Frontal cortex (tissue), 3 donors: ENCODE measurements at regions not wholly inside any gene's neighbourhood (a gene's known extent, or its start where the extent isn't known, plus 50 kb on each side); places are given as distances from the start of the nearest gene placed in this dataset.
A peak's percentile ranks its signal among the peaks of the same experiment; 100 is the strongest.
"Not testable (repeated sequence)": the region's sequence is repeated elsewhere in the genome, so short reads cannot be mapped to it uniquely, and the experiment has no call there.

Source experiments
- DNase-seq, 2 donors: peaks; one replicate each; pipeline ENCODE4 v3.0.0; 2012; ENCODE audit warnings: low spot score in 2 of 2
- FAIRE-seq: peaks from 2 replicates; lab custom pipeline; 2012; peaks lifted over from hg19 to GRCh38; lab: Jason Lieb, UNC
- donor health status: control.
- donor health status: control.
- donor health status: control.

DNA sequence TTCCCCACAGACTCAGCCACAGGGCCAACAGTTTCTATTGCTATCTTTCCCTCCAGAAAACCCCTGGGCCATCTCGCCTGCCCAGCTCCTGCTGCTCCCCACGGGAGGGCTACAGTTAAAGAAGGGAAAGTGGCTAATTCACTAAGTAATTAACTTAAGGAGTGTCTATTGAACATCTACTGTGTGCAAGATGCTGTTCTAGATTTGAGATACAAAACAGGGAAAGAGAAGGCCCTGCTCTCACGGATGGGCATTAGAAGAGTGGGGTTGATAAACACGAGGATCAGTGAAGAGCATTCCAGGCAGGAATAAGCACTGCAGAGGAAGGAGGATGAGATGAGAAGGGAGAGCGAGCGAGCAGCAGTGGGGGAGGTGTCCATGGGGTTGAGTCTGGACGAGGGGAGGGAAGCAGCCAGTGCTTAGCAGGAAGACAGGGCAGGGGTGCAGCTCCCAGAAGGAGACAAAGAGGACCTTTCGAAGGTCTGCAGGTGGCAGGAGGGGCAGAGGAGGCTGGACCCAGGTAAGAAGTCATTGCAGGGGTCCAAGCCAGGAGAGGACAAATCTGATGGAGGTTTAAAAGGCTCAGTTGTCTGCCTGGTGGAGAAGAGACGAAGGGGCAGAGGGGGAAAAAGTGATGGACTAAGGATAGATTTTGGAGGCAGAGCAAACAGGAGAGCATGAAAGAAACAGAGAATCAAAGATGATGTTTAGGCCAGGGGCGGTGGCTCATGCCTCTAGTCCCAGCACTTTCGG, 64.7 kb downstream of the KLF15 start:
- no peak for DNase-seq
- no peak for FAIRE-seq

DNA sequence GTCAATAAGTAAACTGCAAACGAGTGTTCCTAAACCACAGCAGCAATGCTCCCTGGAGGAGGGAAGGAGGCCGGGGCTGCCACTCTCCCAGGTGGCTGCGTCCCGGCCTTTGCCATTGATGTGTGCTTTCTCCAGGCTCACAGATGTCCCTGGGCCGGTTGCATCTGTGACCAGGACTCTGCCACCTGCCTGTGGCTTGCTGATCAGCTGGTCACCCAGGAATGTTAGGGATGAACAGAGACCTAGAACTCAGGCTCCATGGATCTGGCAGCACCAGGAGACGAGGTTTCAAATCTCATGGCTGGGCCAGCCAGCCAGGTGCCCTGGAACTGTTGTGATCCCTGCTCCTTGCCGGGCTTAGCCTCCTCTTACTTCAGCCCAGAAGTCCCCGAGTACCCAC, 65.7 kb downstream of the KLF15 start:
- DNase-seq (no peak), FAIRE-seq (no peak)

DNA sequence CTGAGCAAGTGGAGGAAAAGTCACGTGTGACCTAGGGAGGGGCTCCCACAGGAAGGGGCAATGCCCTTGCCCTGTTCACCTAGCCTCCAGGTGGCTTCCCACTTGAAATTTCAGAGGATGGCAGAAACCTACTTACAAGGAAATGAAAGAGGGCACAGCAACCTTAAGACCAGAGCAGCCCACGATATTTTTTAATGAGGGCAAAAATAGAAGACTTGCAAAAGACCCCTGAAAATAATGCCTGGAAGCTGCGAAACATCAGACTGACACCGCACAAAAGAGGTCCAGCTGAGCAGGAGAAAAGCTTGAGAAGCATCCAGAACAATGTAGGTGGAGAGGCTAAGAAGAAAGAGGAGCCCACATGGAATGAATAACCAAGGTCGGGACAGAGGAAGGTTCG, 66.1 kb downstream of the KLF15 start:
- no peak for DNase-seq
- no peak for FAIRE-seq

DNA sequence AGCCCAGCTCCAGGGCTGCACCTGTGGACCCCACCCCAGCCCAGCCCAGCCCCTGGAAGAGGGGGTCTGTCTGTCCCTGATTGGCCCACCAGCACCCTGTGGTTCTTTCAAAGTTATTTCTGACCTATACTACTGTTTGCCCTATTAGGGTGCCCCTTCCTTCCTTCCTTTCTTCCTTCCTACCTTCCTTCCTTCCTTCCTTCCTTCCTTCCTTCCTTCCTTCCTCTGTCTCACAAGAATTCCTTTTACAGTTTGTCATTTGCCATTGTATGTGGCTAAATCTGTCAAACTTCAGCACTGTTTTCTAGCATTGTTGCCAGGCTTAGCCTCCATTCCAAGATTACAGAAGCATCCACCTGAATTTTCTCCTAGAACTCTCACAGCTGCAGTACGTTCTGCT, 66.9 kb downstream of the KLF15 start:
- DNase-seq (no peak), FAIRE-seq (no peak)

DNA sequence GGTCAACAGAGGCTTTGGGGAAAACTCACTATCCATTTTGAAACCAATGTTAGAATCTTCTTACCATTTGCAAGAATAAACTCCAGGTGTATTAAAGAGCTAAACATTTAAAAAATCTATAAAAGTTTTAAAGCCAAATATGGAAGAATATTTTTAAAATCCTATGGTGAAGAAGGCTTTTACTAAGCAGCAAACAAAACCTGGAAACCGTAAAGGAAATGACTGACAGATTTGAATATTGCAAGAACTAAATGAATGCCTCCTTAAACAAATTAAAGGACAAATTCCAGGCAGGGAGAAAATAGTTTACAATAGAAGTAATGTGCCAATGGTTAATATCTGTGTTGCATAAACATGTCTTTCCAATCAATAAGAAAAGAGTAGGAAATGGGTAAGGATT, 68.1 kb downstream of the KLF15 start:
- no peak for DNase-seq
- no peak for FAIRE-seq

DNA sequence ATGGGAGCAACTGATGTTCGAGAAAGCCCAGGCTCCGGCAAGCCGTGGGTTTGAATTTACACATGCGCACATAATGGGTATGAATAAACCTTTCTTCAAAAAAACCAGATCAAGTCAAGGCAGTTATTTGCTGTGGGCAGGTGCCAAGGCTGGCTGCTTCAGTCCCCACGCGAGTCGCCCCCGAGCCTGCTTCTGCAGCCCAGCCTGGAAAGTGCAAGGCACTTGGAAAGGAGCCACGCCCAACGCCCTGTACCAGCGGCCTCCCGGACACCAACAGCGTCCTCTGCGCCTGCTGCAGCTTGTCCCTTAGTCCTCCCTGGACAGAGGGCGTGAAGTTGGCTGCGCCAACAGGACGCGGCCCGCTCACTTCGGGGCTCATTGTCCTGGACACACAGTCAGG, 68.9 kb downstream of the KLF15 start:
- no peak for DNase-seq
- no peak for FAIRE-seq

DNA sequence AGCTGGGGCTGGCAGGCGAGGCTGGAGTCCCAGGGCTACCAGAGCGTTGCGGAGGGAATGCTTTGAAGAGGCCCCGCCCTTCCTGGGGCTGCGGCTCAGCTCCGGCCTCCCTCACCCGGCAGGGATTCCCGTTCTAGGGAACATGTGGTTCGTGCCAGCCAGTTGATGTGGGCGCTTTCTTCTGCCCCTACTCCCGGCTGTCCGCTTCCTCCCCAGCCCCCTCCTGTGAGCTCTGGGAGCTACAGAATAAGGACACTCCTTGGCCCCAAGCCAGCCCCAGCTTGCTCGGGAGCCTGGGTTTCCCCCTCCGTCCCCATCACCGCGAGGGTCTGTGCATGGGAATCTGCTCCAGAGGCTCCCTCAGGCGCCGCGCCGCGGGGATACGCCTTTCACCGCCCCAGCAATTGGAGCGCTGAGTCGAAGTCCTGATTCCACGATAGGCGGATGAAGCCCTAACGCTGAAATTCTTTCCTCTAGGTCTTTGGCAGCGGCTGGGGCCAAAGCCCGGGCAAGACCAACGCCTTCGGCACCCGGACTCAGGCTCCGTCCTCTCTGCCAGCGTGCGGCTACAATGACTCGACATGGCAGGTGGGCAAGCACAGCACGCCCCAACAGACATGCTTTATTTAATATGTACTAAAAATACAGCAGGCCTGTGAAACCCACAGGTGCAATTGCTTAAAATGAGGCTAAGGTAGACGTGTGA, 69.5 kb downstream of the KLF15 start:
- FAIRE-seq: no peak

DNA sequence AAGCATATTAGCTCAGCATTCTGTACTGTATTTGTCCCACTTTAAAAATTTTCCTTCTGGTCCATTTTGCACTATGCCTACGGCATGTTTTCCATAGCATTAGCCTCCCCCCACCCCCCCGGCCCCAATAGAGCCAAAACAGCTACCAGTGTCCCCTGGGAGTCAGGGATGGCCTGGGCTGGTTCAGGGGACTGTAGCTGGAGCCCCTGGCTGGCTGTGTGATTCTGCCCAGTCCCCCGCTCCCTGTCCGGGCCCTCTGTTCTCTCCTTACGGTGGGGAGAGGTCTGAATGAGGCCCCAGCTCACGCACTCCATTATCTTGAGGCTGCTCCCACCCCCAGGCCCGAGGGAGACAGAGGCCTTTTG, 70.1 kb downstream of the KLF15 start:
- no peak for FAIRE-seq

More for the DNA sequence above, 69.5 kb downstream of the KLF15 start:
- peak in 1 of 2 donors; percentile 66 for DNase-seq

DNA sequence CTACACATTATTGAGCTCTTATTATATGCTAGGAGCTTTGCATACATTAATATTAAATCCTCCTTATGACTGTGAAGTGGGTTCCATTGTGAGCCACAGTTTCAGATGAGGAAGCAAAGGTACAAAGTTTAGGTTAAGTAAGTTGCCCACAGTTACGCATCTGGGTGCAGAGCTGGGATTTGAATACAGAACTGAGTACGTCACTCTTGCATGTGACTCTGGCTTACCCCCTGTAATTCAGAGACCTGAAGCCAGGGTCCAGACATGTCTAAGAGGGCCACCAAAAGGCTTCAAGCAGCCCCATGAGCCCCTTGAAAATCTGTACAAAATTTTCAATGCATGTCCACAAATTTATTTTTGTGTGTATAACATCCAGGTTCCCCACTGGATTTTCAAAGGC, 71.8 kb downstream of the KLF15 start:
- FAIRE-seq: no peak

More for the DNA sequence above, 70.1 kb downstream of the KLF15 start:
- DNase-seq: no peak

DNA sequence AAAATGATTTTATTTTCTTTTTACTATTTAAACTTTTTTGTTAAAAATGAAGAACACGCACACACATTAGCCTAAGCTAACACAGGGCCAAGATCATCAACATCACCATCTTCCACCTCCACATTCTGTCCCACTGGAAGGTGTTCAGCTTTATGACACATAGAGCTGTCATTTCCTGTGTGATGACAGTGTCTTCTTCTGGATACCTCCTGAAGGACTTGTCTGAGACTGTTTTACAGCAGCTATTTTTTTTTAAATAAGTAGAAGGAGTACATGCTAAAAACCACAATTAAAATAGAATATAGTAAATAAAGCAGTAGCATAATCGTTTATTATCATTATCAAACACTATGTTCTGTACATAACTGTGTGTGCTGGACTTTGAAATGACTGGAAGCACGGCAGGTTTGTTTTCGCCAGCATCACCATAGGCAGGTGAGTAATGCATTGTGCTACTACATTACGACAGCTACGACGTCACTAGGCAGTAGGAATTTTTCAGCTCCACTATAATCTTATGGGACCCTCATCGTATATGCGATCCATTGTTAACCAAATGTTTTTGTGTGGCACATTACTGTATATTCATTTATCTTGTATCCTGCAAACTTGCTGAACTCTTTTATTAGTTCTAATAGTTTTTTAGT, 72.8 kb downstream of the KLF15 start:
- DNase-seq (no peak), FAIRE-seq (no peak)

More for the DNA sequence above, 71.8 kb downstream of the KLF15 start:
- no peak for DNase-seq

DNA sequence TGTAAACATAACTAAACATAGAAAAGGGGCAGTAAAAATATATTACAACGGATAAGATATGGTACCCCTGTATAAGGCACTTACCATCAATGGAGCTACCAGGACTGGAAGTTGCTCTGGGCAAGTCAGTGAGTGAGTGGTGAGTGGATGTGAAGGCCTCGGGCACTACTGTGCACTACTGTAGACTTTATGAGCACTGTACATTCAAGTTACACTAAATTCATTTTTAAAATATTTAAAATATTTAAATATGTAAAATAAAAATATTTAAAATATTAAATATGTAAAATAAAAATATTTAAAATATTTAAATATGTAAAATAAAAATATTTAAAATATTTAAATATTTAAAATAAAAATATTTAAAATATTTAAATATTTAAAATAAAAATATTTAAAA, 73.6 kb downstream of the KLF15 start:
- DNase-seq, FAIRE-seq: not testable (repeated sequence)

DNA sequence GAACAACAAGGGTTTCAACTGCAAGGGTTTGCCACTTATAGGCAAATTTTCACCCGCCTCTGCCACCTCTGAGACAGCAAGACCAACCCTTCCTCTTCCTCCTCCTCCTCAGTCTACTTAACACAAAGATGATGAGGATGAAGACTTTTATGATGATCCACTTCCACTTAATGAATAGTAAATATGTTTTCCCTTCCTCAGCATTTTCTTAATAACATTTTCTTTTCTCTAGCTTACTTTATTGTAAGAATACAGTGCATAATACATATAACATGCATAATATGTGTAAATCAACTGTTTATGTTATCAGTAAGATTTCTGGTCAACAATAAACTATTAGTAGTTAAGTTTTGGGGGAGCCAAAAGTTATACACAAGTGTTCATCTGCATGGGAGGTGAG, 77.4 kb downstream of the KLF15 start:
- DNase-seq (no peak), FAIRE-seq (no peak)

DNA sequence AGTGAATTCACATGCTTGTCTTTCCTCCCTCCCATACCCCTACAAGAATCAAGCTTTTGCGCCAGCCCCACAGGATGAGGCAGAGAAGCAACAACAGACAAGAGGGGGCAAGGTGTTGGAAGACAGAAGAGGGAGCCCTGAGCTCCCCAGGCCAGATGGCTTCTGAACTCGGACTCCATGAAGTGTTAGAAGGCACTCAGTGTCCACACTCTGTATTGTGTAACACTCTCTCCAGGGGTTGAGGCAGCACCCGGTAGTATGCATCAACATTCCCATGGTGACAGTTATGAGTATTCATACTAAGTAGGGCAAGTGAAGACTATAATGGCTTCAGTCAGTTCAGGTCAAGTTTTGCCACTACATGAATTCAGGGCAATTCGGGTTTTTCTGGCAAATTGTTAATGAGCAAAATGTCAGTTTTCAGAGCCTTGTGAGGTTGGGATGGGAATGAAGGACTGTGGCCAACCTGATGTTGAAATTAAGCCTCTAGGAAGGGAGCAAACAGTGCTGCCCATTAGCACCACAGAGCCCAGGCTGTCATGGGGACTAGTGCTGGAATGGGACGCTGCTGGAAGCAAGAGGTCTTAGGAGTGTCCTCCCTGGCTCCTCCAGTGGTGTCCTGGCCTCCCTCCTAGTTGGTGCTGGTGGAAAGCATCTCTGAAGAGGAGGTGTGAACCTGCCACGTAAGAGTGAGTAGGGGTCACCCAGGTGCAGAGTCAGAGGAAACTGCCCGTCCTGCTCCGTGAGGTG, 79.4 kb downstream of the KLF15 start:
- DNase-seq: no peak
- FAIRE-seq: no peak

DNA sequence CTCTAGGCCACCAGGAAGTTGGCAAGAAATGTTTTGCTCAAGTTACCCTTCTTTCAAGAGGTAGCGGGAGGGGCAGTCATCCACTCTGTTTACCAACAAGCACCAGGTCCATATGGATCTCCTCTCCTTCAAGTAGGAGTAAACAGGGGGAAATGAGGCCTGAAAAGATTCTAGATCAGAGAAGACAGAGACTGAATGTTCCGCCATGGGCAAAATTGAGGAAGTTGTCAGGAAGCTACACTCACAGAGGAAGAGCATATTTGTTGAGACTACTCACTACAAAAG, 81.6 kb downstream of the KLF15 start:
- no peak for DNase-seq
- no peak for FAIRE-seq

DNA sequence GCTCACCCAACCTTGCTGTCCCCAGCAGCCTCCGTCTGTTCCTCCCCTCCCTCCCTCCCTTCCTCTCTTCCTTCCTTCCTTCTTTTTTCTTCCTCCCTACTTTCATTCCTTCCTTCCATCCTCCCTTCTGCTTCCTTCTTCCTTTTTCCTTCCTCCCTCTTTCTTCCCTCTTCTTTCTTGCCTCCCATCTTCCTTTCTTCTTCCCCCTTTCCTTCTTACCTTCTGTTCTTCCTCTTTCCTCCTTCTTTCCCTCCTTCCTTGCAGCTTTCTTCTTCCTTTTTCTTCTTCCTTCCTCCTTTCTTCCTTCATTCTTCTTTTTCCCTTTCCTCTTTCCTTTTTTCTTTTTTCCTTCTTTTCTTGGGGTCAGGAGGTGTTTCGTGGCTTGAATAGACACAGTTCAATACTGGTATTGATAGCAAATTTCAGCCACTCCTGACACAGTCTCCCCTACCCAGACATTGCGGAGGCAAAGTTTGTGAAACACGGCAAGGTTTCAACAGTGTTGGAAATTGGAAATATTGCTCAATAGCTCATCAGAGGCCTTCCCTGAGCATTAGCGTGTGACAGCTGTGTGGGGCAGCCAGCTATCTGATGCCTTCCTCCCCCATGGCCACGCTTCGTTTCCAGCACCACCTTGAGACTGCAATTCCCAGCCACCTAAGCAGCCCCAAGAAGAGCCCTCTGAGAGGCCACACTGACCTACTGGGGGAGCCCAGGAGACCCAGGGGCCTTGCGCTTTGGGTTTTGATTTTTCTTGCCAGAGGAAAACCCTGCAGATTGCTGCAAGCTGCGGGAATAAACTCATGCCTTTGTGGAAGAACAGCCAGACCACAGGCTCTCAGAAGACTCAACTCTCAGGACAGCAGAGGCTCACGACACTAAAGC, 82.2 kb downstream of the KLF15 start:
- DNase-seq (no peak), FAIRE-seq (no peak)

DNA sequence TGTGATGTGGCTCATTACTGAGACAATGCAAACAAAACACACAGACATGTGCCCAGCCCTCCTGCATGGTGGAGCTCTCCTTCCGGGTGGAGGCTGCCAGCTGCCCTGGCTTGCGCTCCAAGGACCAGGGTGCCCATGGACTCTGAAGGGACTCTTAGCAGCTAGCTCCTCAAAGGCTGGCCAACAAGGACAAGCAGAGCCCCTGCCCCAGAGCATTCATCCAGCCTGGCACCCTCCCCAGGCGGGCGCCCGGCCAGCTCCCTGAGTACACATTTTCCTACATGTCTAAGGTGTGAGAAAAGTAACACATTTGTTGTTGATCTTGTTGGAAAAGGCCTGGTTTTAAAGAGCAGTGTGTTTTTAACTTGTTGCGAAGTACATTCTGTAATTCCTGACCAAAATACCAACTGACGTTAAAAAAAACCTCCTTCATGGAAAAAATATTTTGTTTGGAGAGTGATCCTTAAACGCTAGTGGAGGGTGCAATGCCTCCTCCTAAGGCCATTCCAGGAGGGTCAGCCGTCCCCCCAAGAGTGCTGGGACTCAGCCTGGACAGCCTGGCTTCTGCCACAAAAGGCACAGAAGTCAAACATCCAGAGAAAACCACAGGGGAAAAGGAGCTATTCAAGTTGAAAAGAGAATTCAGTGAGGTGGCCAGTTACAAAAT, 86.9 kb downstream of the KLF15 start:
- peak; percentile 50 for DNase-seq
- no peak for FAIRE-seq

DNA sequence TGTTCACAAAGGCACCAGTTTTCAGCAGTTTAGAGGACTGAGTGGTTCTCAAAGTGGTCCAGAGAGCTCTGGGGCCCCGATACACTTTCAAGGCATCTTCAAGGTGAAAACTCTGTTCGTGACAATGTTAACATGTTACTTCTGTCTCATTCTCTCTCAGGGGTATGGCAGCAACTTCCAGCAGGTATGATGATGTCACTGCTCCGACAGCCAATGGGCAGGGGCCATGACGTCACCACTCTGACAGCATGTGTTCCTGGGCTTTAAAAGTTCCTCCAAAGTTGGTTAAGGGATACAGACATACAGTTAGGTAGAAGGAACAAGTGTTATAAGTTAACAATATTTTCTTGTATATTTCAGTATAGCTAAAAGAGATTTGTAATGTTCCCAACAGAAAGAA, 87.9 kb downstream of the KLF15 start:
- FAIRE-seq (no peak), DNase-seq (no peak)

DNA sequence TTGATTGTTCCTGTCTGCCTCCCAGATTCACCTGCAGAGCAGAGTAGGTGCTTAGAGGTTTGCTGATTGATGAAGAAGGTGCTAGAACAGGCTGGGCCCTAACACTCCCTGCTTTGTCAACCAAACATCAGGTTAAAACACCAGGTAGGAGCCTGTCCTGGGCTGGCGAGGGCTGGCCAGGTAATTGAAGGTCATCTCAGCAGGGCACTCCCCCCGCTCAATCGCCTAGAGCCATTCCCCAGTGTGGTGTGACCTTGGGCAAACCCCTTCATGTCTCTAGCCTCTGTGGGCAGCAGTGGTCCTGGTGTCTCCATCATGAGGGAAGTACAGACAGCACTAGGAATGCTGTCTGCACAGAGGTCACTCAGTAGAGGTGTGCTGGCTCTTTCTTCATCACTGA, 88.3 kb downstream of the KLF15 start:
- DNase-seq (no peak), FAIRE-seq (no peak)

DNA sequence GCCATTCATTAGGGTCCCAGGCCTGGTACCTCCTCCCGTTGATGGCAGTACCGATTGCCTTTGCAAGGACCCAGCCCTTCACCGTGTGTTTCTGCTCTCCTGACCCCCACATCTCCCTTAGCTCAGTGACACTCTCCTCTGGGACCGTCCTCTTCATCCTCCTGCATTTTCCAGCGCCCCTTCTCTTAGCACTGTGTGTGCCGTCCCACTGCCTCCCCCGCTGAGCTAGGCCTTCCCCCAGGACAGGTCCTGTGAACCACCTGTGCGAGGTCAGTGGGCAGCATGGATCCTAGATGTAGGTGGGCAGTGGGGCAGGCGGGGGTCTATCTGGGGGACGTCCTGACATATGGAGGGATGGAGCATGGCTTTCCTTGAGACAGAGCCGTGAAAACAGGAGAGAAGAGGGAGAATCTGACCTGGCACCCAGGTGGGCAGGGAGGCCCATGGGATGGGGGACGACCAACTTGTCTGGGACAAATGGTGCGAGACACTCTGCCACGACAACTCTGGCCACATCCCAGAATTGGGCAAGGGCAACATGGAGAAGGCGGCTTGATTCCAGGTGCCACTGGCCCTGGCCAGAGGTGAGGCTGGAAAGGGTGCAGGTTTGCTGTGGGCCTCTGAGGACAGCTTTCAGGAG, 87.7 kb upstream of the ALDH1L1 start:
- no peak for FAIRE-seq
- DNase-seq: no peak
